GM12872 (cell line): ENCODE measurements at regions not wholly inside any gene's neighbourhood (a gene's known extent, or its start where the extent isn't known, plus 50 kb on each side); places are given as distances from the start of the nearest gene placed in this dataset.

Experiments
- CTCF ChIP-seq: IDR thresholded peaks from 3 replicates; pipeline ENCODE4 v1.5.1; 2011; ENCODE audit warnings: low read depth, mild to moderate bottlenecking, low read length, moderate library complexity; ENCODE audit not compliant: insufficient read depth

GRCh38 chr10:127813290-127813689 is 76.3 kb downstream of the FOXI2 start:
- TF ChIP-seq CTCF: no peak

- peak; percentile 19; the same call in 1 of the 3 replicates for TF ChIP-seq CTCF
These were observed 77.6 kb downstream of the CLRN3 start for GRCh38 chr10:127815147-127815546.

GRCh38 chr10:127824826-127825225 is 67.9 kb downstream of the CLRN3 start:
- TF ChIP-seq CTCF: no peak

GRCh38 chr10:127826154-127826725 is 66.5 kb downstream of the CLRN3 start:
- no peak for TF ChIP-seq CTCF

GRCh38 chr10:127827354-127828140 is 65.2 kb downstream of the CLRN3 start:
- TF ChIP-seq CTCF: no peak
